ENCODE measurements at regions not wholly inside any gene's neighbourhood (a gene's known extent, or its start where the extent isn't known, plus 50 kb on each side); places are given as distances from the start of the nearest gene placed in this dataset.

DNA sequence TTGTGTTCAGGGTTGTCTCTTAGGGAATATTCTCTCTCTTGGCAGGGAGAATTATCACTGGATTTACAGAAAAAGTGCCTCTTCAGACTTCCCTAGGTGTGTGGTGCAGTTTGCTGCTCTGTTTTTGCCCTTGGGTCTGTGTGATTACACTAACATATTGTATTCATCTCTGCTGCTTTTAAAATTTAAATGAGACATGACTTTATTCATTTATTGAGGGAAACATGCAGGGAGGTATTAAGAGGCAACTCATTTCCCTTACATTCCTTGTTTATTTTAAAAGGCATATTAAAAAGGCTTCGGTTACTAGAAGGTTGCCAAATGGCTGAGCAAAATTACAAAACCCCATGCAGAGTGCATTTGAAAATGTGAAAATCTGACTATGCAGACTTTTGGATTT lies 135.1 kb upstream of the GEMIN8 start:
- no peak for DNase-seq (ENCODE audit: low read depth)

GRCh38 chrX:14125462-14125861 lies 95.8 kb upstream of the GEMIN8 start:
- no peak for DNase-seq (ENCODE audit: low read depth)

DNA sequence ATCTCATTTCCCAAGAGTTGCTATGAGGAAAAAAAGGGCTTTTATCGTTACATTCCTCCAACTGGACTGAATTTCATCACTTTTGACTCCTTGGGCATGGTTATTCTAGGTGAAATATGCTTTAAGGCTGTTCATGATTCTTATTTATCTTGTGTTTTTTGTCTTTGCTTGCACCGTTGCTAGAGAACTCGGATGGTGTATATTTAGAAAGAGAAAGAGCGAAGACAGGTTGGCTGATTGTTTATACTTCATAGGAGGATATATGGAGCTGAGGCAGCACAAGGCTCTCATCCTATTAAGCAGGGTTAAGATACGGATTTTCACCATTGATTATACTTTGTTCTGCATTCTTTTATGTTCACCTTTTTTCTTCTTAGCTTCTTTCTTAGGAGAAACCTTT lies 94.9 kb upstream of the GEMIN8 start:
- no peak for DNase-seq (ENCODE audit: low read depth)

GRCh38 chrX:14095702-14096101 lies 66.0 kb upstream of the GEMIN8 start:
- DNase-seq (ENCODE audit: low read depth), result peak; percentile 18

GRCh38 chrX:14094191-14094590 lies 64.5 kb upstream of the GEMIN8 start:
- DNase-seq (ENCODE audit: low read depth), result no peak

DNA sequence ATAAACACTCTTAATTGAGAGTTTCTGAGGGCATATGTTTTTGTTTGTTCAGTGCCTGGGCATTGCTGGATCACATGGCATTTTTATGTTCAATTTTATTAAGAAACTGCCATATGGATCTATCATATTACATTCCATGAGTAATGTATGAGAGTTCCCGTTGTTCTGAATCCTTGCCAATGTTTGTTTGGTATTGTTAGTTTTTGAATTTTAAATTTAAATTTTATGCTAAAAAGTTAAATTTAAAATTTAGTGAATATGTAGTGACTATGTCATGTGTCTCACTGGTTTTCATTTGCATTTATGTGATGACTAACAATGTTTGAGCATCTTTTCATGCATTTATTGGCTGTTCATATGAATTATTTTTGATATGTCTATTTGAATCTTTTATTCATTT lies 54.8 kb upstream of the GEMIN8 start:
- DNase-seq (ENCODE audit: low read depth), result no peak

GRCh38 chrX:14083783-14084182 lies 54.1 kb upstream of the GEMIN8 start:
- no peak for DNase-seq (ENCODE audit: low read depth)

- no peak for DNase-seq (ENCODE audit: low read depth)
Measured at GRCh38 chrX:14079891-14080430, 50.3 kb upstream of the GEMIN8 start.

Measured in T follicular helper cell (primary cell).